ENCODE measurements at regions not wholly inside any gene's neighbourhood (a gene's known extent, or its start where the extent isn't known, plus 50 kb on each side); places are given as distances from the start of the nearest gene placed in this dataset.

DNA sequence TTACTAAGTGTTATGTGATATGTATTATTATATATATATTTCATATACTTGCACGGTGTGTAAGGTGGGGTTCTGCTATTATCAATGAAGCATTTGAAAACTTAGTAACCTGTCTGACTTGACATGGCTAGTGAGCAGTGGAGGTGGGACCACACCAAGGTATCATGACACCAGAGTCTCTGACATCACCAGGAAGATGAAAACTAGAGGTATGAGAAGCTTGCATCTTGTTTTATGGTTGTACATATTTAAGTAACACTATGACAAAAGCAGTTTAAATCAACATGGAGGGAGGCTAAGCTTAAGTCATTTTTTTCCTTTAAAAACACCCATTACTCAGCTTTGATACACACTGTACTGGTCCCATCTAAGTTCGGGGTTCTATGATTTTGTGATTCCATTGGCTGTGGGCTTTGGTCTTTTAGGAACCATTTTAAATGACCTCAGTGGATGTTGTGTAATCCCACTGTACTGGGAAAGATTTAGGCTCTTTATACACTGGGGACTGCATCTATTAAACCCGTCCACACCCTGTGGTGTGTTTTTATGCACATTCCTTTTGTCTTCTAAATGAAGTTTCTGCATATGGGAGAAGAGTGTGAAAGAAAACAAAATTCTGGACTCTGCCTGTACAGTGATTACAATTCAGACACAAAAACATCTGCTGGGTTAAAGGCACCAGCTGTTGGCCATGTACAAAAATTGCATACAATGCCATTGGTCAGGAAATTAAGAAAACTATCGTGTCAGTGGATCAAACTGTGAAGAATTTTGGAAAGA, 570.6 kb downstream of the SPRY1 start:
- no peak for DNase-seq (ENCODE audit: low spot score)
- no peak overlapping the region for H3K27ac ChIP-seq
- no peak for TF ChIP-seq CTCF (IDR thresholded peaks at IDR 0.05)

GRCh38 chr4:123972031-123972430, 575.4 kb downstream of the SPRY1 start:
- Histone ChIP-seq H3K4me3 (no peak overlapping the region), H3K27ac (no peak overlapping the region)
- DNase-seq (ENCODE audit: low spot score), result no peak
- TF ChIP-seq CTCF (IDR thresholded peaks at IDR 0.05), result no peak

More for the DNA sequence above, 570.6 kb downstream of the SPRY1 start:
- no peak overlapping the region for H3K4me3 ChIP-seq

GRCh38 chr4:123974386-123975149, 578.0 kb downstream of the SPRY1 start:
- no peak for TF ChIP-seq CTCF (IDR thresholded peaks at IDR 0.05)
- DNase-seq (ENCODE audit: low spot score), result no peak

GRCh38 chr4:123976285-123976684, 579.7 kb downstream of the SPRY1 start:
- no peak overlapping the region for H3K4me3 ChIP-seq
- TF ChIP-seq CTCF (IDR thresholded peaks at IDR 0.05), result no peak
- peak overlapping the region in 1 of 2 donors; percentile 33 for H3K27ac ChIP-seq
- DNase-seq (ENCODE audit: low spot score), result no peak

More at GRCh38 chr4:123974386-123975149, 578.0 kb downstream of the SPRY1 start:
- no peak overlapping the region for H3K4me3 ChIP-seq
- no peak overlapping the region for H3K27ac ChIP-seq

GRCh38 chr4:123976819-123977218, 580.2 kb downstream of the SPRY1 start:
- TF ChIP-seq CTCF (IDR thresholded peaks at IDR 0.05), result no peak
- Histone ChIP-seq H3K27ac (no peak overlapping the region), H3K4me3 (no peak overlapping the region)
- no peak for DNase-seq (ENCODE audit: low spot score)

GRCh38 chr4:123977641-123978081, 581.1 kb downstream of the SPRY1 start:
- no peak overlapping the region for H3K4me3 ChIP-seq
- no peak for DNase-seq (ENCODE audit: low spot score)
- TF ChIP-seq CTCF (IDR thresholded peaks at IDR 0.05), result no peak

More at GRCh38 chr4:123977641-123978081, 581.1 kb downstream of the SPRY1 start:
- no peak overlapping the region for H3K27ac ChIP-seq

Data from coronary artery (tissue), 2 donors.